AML-193 (cell line): ENCODE measurements at regions not wholly inside any gene's neighbourhood (a gene's known extent, or its start where the extent isn't known, plus 50 kb on each side); places are given as distances from the start of the nearest gene placed in this dataset.
"Not testable (repeated sequence)": the region's sequence is repeated elsewhere in the genome, so short reads cannot be mapped to it uniquely, and the experiment has no call there.

ENCODE experiments used
- DNase-seq, 2 experiments: peaks; one replicate each; lab custom pipeline; 2025; lab: John Stamatoyannopoulos, UW

DNA sequence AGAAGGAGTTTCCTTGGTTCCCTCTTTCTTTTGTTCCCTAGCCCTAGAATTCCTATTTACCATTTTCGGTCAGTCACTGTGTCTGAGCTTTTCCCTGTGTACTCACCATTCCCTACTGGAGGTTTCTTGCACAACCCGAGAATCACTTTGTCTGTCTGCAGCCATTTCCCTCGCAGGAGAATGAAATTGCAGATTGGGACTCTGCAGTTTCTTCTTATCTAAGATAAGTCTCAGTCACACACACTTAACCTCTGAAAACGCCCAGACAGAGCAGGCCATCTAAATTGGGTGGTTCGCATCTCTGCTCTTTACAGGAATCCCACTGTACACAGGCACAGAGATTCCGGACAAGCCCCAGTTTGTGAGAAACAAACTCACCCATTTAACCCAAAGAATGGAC lies 58.6 kb upstream of the CNTNAP2 start:
- no peak for DNase-seq

DNA sequence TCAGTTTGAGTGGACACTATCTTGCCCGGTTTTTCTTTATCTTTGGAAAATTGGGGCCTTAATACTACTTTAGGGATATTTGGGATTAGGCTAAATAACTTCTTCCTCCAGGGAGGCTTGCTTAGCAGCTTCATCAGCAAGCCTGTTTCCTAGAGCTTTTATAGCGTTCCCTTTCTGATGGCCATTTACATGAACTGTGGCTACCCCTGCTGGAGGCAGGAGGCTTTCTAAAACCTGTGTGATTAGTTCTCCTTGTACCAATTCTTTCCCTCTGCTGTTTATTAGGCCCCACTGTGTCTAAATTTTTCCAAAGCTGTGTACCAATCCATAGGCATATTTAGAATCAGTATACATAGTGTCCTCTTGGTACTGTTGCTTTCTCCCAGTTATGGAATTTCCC lies 61.7 kb upstream of the CNTNAP2 start:
- no peak for DNase-seq

GRCh38 chr7:146053492-146053891 lies 63.1 kb upstream of the CNTNAP2 start:
- DNase-seq, result no peak

GRCh38 chr7:146043310-146043709 lies 73.3 kb upstream of the CNTNAP2 start:
- not testable (repeated sequence) for DNase-seq

DNA sequence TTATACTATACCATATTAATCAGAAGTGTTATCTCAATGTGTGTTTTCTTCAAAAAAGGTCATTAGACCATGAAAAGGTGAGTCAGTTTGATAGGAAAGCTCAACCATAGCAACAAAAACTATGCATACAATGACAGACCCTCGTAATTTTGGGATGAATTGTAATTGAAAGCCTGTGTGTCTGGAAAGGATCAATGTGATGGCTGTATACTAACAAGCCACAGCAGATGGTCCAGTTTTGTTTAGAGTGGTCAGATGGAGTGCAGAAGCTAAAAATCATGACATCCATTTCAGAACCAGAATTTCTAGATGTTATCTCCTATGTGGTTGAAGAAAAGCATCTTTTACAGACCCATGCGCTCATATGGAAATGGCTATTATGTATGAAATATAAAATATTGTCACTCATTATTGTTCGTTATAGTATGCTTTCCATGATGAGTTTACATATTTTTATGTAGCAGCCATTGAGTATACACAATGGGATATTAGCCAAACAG lies 88.3 kb upstream of the CNTNAP2 start:
- DNase-seq, result no peak

DNA sequence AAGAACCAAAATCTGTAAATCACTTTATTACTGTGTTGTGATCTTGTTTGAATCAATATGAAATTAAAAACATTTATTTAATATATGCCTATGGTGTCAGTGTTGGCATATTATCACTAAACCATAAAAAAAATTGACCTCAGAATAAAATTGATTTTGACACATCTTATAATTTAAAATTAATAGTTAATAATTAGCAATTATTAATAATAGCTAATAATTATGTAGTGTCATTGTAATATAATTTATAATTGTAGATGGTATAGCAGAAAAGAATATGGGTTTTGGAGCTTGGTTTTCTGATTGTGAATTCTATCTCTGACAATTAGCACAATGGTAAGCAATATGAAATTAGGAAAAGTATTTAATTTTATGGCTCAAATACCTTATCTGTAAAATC lies 89.4 kb upstream of the CNTNAP2 start:
- no peak for DNase-seq

DNA sequence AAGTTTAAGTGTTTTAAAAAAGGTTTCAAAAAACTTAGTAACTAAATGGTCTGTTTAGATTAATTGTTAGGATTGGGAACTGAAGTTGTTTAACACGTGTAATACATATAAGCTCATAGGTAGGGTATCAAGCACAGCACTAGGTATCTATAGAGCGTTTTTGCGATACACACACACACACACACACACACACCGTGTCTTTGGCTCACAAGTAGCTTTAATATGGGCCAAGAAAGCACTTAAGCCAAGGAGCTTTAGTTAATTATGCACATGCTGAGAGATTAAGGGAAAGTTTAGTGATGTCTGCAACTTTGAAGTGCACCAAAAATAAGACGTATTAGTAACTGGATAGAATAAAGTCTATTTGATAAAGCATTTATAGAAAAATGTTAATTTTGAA lies 93.8 kb upstream of the CNTNAP2 start:
- DNase-seq, result no peak

DNA sequence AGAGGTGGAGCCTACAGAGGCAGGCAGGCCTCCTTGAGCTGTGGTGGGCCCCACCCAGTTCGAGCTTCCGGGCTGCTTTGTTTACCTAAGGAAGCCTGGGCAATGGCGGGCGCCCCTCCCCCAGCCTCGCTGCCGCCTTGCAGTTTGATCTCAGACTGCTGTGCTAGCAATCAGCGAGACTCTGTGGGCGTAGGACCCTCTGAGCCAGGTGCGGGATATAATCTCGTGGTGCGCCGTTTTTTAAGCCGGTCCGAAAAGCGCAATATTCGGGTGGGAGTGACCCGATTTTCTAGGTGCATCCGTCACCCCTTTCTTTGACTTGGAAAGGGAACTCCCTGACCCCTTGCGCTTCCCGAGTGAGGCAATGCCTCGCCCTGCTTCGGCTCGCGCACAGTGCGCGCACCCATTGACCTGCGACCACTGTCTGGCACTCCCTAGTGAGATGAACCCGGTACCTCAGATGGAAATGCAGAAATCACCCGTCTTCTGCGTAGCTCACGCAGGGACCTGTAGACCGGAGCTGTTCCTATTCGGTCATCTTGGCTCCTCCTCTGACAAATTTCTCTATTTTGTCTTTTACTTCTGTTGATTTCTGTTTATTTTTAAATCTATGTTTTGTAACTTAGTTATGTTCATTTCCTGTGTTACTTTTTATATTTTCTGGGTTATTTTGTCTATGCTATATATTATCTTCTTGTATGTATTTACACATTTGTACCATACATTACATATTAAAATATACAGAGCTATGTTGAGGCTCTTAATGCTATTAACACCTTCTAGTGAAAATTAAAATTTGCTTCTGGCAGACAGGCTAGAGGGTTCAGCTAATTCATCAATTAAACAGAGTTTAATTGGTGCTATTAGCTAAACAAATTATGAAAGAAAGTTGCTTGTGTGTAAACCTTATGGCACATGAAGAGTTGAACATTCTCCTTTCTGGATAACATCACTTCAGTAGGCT lies 97.3 kb upstream of the CNTNAP2 start:
- not testable (repeated sequence) for DNase-seq

DNA sequence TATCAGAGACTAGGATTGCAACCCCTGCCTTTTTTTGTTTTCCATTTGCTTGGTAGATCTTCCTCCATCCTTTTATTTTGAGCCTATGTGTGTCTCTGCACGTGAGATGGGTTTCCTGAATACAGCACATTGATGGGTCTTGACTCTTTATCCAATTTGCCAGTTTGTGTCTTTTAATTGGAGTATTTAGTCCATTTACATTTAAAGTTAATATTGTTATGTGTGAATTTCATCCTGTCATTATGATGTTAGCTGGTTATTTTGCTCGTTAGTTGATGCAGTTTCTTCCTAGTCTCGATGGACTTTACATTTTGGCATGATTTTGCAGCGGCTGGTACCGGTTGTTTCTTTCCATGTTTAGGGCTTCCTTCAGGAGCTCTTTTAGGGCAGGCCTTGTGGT lies 99.2 kb upstream of the CNTNAP2 start:
- DNase-seq, result not testable (repeated sequence)

DNA sequence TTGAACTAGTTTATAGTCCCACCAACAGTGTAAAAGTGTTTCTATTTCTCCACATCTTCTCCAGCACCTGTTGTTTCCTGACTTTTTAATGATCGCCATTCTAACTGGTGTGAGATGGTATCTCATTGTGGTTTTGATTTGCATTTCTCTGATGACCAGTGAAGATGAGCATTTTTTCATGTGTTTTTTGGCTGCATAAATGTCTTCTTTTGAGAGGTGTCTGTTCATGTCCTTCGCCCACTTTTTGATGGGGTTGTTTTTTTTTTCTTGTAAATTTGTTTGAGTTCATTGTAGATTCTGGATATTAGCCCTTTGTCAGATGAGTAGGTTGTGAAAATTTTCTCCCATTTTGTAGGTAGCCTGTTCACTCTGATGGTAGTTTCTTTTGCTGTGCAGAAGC lies 102.4 kb upstream of the CNTNAP2 start:
- not testable (repeated sequence) for DNase-seq

DNA sequence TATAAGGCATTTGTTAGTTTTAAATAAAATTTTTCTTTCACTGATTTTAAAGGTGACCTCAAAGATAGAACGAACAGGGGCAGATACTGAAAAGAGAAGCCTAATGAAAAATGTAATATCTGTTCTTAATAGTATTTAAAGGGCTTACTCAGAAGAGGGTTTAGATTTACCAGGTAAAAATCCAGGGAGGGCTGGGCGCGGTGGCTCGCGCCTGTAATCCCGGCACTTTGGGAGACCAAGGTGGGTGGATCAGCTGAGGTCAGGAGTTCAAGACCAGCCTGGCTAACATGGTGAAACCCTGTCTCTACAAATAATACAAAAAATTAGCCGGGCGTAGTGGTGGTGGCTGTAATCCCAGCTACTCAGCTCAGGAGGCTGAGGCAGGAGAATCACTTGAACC lies 108.3 kb upstream of the CNTNAP2 start:
- DNase-seq, result no peak

GRCh38 chr7:146004805-146005204 lies 111.8 kb upstream of the CNTNAP2 start:
- DNase-seq, result no peak

DNA sequence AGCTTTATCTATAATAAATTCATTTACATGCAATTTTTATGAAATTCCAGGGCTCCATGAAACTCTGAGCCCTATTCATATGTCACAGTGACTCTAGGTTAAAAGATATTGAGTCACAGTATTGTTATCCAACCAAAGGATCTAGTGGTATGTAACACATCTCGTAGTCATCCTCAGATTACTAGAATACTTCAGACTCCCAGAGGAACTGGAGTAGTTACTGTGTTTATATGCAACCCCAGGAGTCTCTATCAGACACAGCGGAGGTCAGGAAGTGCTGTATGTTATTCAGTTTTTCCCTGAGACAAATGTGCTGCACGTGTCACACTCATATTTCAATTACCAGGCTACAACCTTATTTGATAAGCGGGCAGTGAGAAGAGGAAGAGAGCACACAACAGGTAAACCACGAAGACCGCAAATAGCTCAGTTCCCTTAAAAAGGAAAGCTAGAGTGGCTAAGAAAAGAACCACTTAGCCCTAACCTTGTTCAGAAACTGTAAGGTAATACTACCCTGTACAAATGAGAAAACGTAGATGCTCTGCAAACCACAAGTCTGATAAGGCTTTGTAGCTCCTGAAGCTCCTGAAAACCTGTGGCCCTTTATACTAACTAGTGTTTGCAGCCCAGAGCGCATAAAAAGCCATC lies 114.0 kb upstream of the CNTNAP2 start:
- no peak for DNase-seq

- no peak for DNase-seq
Observed at GRCh38 chr7:146002008-146002407, 114.6 kb upstream of the CNTNAP2 start.

- no peak for DNase-seq
Observed at GRCh38 chr7:146000882-146001281, 115.7 kb upstream of the CNTNAP2 start.

DNA sequence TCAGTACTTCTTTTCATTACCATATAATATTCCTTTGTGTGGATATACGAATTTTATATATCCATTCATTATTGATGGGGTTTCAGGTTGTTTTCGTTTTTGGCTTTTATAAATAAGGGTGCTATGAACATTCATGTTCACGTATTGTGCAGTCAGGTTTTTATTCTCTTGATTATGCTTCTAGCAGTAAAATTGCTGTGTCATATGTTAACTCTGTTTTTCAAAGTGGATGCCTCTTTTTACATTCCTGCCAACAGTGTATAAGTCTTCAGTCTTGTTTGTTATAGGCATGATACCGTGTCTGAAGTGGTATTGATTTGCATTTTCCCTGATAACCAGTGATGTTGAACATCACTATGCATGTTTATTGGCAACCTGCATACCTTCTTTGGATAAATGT lies 127.1 kb upstream of the CNTNAP2 start:
- no peak for DNase-seq

DNA sequence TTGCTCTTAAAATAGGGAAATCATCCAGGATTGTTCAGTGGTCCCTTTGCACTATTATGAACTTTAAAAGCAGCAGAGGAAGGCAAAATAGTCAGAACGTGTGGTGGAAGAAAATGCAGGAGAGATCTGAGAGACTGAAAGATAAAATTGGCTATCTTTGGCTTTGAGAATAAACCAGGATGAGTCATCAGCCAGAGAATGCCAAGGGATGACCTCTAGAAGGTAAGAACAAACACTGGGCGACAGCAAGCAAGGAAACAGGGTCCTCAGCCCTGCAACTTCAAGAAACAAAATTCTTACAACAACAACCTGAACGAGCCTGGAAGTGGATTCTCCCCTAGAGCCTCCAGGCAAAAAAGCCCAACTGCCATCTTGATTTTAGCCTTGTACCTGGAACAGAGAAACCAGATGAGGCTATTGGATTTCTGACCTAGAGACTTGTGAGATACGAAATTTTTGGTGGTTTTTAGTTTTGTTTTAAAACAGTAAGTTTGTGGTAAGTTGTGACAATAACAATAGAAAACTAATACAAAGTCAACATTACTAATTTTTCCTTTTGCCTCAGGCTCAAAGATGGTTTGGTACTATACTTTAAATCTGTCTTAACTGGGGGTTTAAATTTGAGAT lies 130.2 kb upstream of the CNTNAP2 start:
- no peak for DNase-seq

DNA sequence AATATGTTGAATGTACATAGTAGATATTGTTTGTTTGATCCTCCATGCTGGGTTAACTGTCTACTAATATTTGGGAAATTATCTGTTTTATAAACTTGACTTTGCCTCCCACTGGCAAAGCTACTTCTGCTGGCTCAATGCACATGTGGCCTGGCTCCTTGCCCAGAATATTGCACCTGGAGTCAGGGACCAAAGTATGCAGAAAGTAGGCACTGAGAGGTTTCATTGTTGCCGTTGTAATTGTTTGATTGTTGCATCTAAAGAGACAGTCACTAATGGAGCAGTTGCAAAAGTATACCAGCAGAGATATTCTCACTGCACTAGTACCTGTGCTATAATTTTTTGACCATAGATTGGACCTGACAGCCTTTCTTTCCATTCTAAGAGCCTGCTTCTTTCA lies 137.8 kb upstream of the CNTNAP2 start:
- no peak for DNase-seq

GRCh38 chr7:145959981-145960380 lies 156.6 kb upstream of the CNTNAP2 start:
- DNase-seq, result no peak

DNA sequence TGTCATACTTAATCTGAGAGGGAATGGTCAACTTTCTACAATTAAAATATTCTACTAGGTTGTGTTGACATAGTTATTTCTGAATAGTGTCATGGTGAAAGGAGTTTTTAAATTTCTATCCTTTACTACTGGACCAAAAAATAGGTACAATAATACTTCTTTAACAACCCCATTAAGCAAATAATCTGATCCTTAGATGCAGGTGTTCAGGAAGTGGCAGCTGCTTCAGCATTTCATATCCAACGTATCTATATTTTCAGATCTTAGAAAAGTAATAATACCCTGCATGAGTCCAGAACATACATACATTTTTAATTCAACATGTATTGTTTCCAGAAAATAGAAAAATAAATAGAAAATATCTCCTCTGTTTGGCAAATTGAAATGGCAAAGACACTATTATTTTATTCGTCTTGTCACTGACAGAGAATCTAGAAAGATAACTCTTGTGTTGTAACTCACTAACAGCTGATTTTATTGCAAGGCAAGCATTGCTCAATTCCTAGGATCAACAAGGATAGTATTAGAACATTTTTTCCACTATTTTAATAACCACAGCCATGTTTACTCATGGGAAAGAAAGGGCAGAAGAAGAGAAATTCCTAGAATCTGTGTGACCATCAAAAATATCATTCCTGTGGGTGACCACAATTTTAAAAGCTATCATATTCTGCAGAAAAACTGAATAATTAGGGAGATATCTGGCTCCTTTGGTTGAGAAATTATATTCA lies 159.3 kb upstream of the CNTNAP2 start:
- no peak for DNase-seq

DNA sequence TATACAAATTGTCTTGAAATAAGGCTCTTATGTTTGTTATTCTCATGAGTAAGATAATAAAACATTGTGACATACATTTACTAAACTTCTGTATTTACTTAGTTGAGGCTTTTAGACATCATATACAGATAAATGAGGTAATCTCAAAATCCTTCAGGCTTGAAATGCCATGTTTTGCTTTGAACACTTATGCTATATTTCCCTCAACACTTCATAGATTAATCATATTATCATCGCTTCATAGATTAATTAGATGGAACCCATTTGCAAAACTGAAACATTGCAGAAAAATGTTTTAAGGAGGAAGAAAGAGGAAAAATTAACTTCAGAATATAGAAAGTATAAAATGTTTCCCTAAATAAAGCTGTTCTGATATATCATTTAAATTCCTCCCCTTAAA lies 165.0 kb upstream of the CNTNAP2 start:
- no peak for DNase-seq

GRCh38 chr7:145928937-145929336 lies 187.7 kb upstream of the CNTNAP2 start:
- DNase-seq, result no peak
